IPS DF 19.7 (cell line): ENCODE measurements at regions not wholly inside any gene's neighbourhood (a gene's known extent, or its start where the extent isn't known, plus 50 kb on each side); places are given as distances from the start of the nearest gene placed in this dataset.

Experiments used
- DNase-seq: peaks from one replicate; pipeline ENCODE4 v3.0.0-alpha.2; 2013; ENCODE audit warnings: low read depth, low spot score

GRCh38 chr3:99500485-99500884 is 137.9 kb upstream of the COL8A1 start:
- no peak for DNase-seq

GRCh38 chr3:99499235-99500158 is 138.9 kb upstream of the COL8A1 start:
- DNase-seq: no peak

GRCh38 chr3:99498550-99499234 is 139.7 kb upstream of the COL8A1 start:
- no peak for DNase-seq

- no peak for DNase-seq
These were observed 150.5 kb upstream of the COL8A1 start for GRCh38 chr3:99487894-99488293.

GRCh38 chr3:99485286-99485685 is 153.1 kb upstream of the COL8A1 start:
- DNase-seq: no peak

GRCh38 chr3:99484871-99485270 is 153.5 kb upstream of the COL8A1 start:
- no peak for DNase-seq

- no peak for DNase-seq
These were observed 154.6 kb upstream of the COL8A1 start for GRCh38 chr3:99483841-99484240.

- DNase-seq: no peak
These were observed 156.2 kb upstream of the COL8A1 start for GRCh38 chr3:99482191-99482590.

GRCh38 chr3:99481561-99481960 is 156.8 kb upstream of the COL8A1 start:
- no peak for DNase-seq

GRCh38 chr3:99479768-99480167 is 158.6 kb upstream of the COL8A1 start:
- DNase-seq: no peak

- no peak for DNase-seq
These were observed 160.7 kb upstream of the COL8A1 start for GRCh38 chr3:99477650-99478049.

GRCh38 chr3:99475229-99475628 is 163.2 kb upstream of the COL8A1 start:
- DNase-seq: no peak

GRCh38 chr3:99474776-99475175 is 163.6 kb upstream of the COL8A1 start:
- DNase-seq: no peak

- DNase-seq: no peak
These were observed 165.1 kb upstream of the COL8A1 start for GRCh38 chr3:99473321-99473751.

- DNase-seq: no peak
These were observed 166.0 kb upstream of the COL8A1 start for GRCh38 chr3:99472385-99472784.

GRCh38 chr3:99471353-99472323 is 166.8 kb upstream of the COL8A1 start:
- DNase-seq: no peak

- no peak for DNase-seq
These were observed 167.6 kb upstream of the COL8A1 start for GRCh38 chr3:99470841-99471240.

- no peak for DNase-seq
These were observed 169.5 kb upstream of the COL8A1 start for GRCh38 chr3:99468918-99469317.

GRCh38 chr3:99467420-99467819 is 171.0 kb upstream of the COL8A1 start:
- DNase-seq: no peak

- no peak for DNase-seq
These were observed 172.1 kb upstream of the COL8A1 start for GRCh38 chr3:99466331-99466730.

GRCh38 chr3:99458013-99458412 is 180.4 kb upstream of the COL8A1 start:
- no peak for DNase-seq

- DNase-seq: no peak
These were observed 195.8 kb upstream of the COL8A1 start for GRCh38 chr3:99442599-99442998.
